GM12878 (cell line): ENCODE measurements at regions not wholly inside any gene's neighbourhood (a gene's known extent, or its start where the extent isn't known, plus 50 kb on each side); places are given as distances from the start of the nearest gene placed in this dataset.

Experiments used
- ATAC-seq: fragments of 200-7000 bp; cut with Tn5 transposase; 3 replicates; pipeline ENCODE4 v1.9.1; 2020; ENCODE audit warnings: mild to moderate bottlenecking, moderate library complexity
- BruUV-seq: library from RNA; stranded (reverse); fragments of 400-500 nt; replicated peaks from 2 replicates; lab custom pipeline; 2021; lab: Mats Ljungman, UMichigan
- CTCF ChIA-PET: fragments of 300-600 bp; sonication (Branson Sonifier 250); formaldehyde crosslinking; extraction: SDS; loops from one replicate; lab custom pipeline; 2021; ENCODE audit warnings: inconsistent platforms; lab: Yijun Ruan, JAX
- POLR2A ChIA-PET: fragments of 350-600 bp; formaldehyde crosslinking; extraction: SDS; loops from one replicate; lab custom pipeline; 2021; ENCODE audit warnings: inconsistent platforms; lab: Charles Lee
- RAD21 ChIA-PET: fragments of 300-600 bp; sonication (Branson Sonifier 250); formaldehyde crosslinking; loops from one replicate; lab custom pipeline; 2023; ENCODE audit warnings: antibody characterized with exemption; ENCODE audit not compliant: unreplicated experiment; lab: Charles Lee
- SMC1A ChIA-PET: fragments of 300-600 bp; sonication (Branson Sonifier 250); formaldehyde crosslinking; loops from one replicate; lab custom pipeline; 2023; ENCODE audit not compliant: unreplicated experiment, uncharacterized antibody; lab: Charles Lee
- DNase-seq: peaks from one replicate; pipeline ENCODE4 v3.0.0-alpha.2; 2011; ENCODE audit warnings: low read depth, low spot score
- FAIRE-seq: peaks from 3 replicates; lab custom pipeline; 2011; peaks lifted over from hg19 to GRCh38; lab: Jason Lieb, UNC
- H2AFZ ChIP-seq: 2 replicates; pipeline ENCODE4 v1.6.0; 2011; ENCODE audit warnings: low read depth, low read length, control low read depth; ENCODE audit not compliant: control insufficient read depth
- H3K27ac ChIP-seq: 2 replicates; pipeline ENCODE4 v1.5.1; 2011; ENCODE audit warnings: control low read depth; ENCODE audit not compliant: control insufficient read depth, insufficient read depth
- H3K27me3 ChIP-seq, 2 experiments: replicated peaks in 1 of 2; 2 replicates each; pipeline versions ENCODE4 v1.6.0 to v1.6.1; 2011; ENCODE audit warnings: low read length in 1 of 2; ENCODE audit not compliant: control insufficient read depth in 2 of 2, insufficient read depth in 2 of 2
- H3K36me3 ChIP-seq, 2 experiments: 2 replicates each; pipeline ENCODE4 v1.5.1; 2011; ENCODE audit warnings: low read length in 1 of 2; ENCODE audit not compliant: control insufficient read depth in 2 of 2, insufficient read depth in 2 of 2
- H3K4me1 ChIP-seq: 2 replicates; pipeline ENCODE4 v1.6.1; 2011; ENCODE audit warnings: mild to moderate bottlenecking, low read length, moderate library complexity, mixed read lengths; ENCODE audit not compliant: control insufficient read depth, insufficient read depth
- H3K4me2 ChIP-seq: 2 replicates; pipeline ENCODE4 v1.6.0; 2011; ENCODE audit warnings: control low read depth; ENCODE audit not compliant: control insufficient read depth, insufficient read depth
- H3K4me3 ChIP-seq: fragments of 200-600 bp; sonication (generic); 2 replicates; pipeline ENCODE4 v1.5.1; 2016
- H3K79me2 ChIP-seq: 2 replicates; pipeline ENCODE4 v1.6.0; 2011; ENCODE audit warnings: low read length; ENCODE audit not compliant: control insufficient read depth, insufficient read depth
- H3K9ac ChIP-seq: 2 replicates; pipeline ENCODE4 v1.8.0; 2011; ENCODE audit warnings: low read length, control low read depth, mixed read lengths; ENCODE audit not compliant: control insufficient read depth, insufficient read depth
- H3K9me3 ChIP-seq: replicated peaks from 3 replicates; pipeline ENCODE4 v1.5.1; 2011; ENCODE audit warnings: mild to moderate bottlenecking, low read length; ENCODE audit not compliant: control insufficient read depth, insufficient read depth
- H4K20me1 ChIP-seq: 2 replicates; pipeline ENCODE4 v1.6.0; 2011; ENCODE audit not compliant: control insufficient read depth, insufficient read depth
- BCL3 ChIP-seq: IDR thresholded peaks from 2 replicates; pipeline ENCODE4 v1.6.1; 2011; ENCODE audit warnings: borderline replicate concordance, low read depth, mild to moderate bottlenecking, moderate library complexity, low read length; ENCODE audit not compliant: insufficient read depth, poor library complexity, severe bottlenecking
- ELK1 ChIP-seq: IDR thresholded peaks from 2 replicates; pipeline ENCODE4 v1.6.1; 2012; ENCODE audit warnings: low read depth, low read length, improper control_type of control experiment
- ETV6 ChIP-seq, 2 experiments: fragments of 450-650 bp in 1 of 2; IDR thresholded peaks in 1 of 2; conservative IDR thresholded peaks in 1 of 2; 2 replicates each; pipeline ENCODE4 v1.6.1; 2014; ENCODE audit warnings: antibody characterized with exemption in 1 of 2, borderline replicate concordance in 1 of 2, low read depth in 1 of 2, mild to moderate bottlenecking in 1 of 2, moderate library complexity in 1 of 2
- FOS ChIP-seq: IDR thresholded peaks from 3 replicates; pipeline ENCODE4 v1.6.1; 2011; ENCODE audit warnings: borderline replicate concordance; ENCODE audit not compliant: insufficient read length; ENCODE audit errors: extremely low read depth
- HSF1 ChIP-seq: fragments of 150-350 bp; IDR thresholded peaks from 2 replicates; pipeline ENCODE4 v1.6.1; 2014; ENCODE audit warnings: mild to moderate bottlenecking, low read depth, low read length
- POU2F2 ChIP-seq: IDR thresholded peaks from 3 replicates; pipeline ENCODE4 v1.6.1; 2011; ENCODE audit warnings: low read depth, mild to moderate bottlenecking, low read length, borderline replicate concordance
- SKIL ChIP-seq: fragments of 450-650 bp; IDR thresholded peaks from 2 replicates; pipeline ENCODE4 v1.6.1; 2017; ENCODE audit warnings: mild to moderate bottlenecking, low read depth, inconsistent platforms; ENCODE audit not compliant: poor library complexity, severe bottlenecking
- SRF ChIP-seq, 2 experiments: IDR thresholded peaks; 2 replicates each; pipeline ENCODE4 v1.6.1; 2011; ENCODE audit warnings: low read depth in 2 of 2, low read length in 2 of 2, mild to moderate bottlenecking in 1 of 2, moderate library complexity in 1 of 2
- WGBS: methylation state at CpG from one replicate; pipeline ENCODE4 v1.1.6; 2016; ENCODE audit warnings: low lambda C conversion rate; ENCODE audit not compliant: insufficient replicate concordance, insufficient coverage; ENCODE audit errors: missing lambda C conversion rate; 5-methylcytosine and 5-hydroxymethylcytosine counted together
- in situ Hi-C: fragments of 300-500 bp; cut with MboI; formaldehyde crosslinking; loops from 9 replicates; pipeline ENCODE4 v1.14.3; 2018; ENCODE audit warnings: mixed read lengths
- intact Hi-C: fragments of 100-400 bp; cut with micrococcal nuclease; formaldehyde crosslinking; loops from one replicate; pipeline ENCODE4 v1.14.2; 2022; ENCODE audit not compliant: unreplicated experiment
- TF ChIP-seq, protein P1 (sequence below): IDR thresholded peaks from 2 replicates; pipeline ENCODE4 v1.6.1; 2011; ENCODE audit warnings: borderline replicate concordance, low read depth, mild to moderate bottlenecking, moderate library complexity, mixed read lengths, low read length; ENCODE audit not compliant: insufficient read depth; ENCODE audit errors: extremely low read length
- TF ChIP-seq, protein P2 (sequence below): IDR thresholded peaks from 2 replicates; pipeline ENCODE4 v1.6.1; 2012; ENCODE audit warnings: low read depth, low read length, improper control_type of control experiment

GRCh38 chr5:38743562-38743961, 102.2 kb upstream of the OSMR start:
- Histone ChIP-seq H2AFZ (no peak overlapping the region), H4K20me1 (no peaks in the 10 kb centered on the region), H3K9me3 (no peaks in the 10 kb centered on the region), H3K4me2 (no peak overlapping the region)
- WGBS = 0% methylated on average over 1 of the region's 1 CpG
- CTCF ChIA-PET = no interaction called here
- SMC1A ChIA-PET = no interaction called here
- FAIRE-seq = no peak
- TF ChIP-seq ELK1 (no peak), BCL3 (no peak), FOS (no peak), POU2F2 (no peak), SKIL (no peak), SRF (IDR thresholded peaks at IDR 0.05; ENCODE audit: low read depth in 2 of 2, low read length in 2 of 2) (no peak), HSF1 (no peak), ETV6 (conservative IDR thresholded peaks at IDR 0.05 in 1 of 2, IDR thresholded peaks at IDR 0.05 in 1 of 2; ENCODE audit: borderline replicate concordance in 1 of 2, low read depth in 1 of 2) (no peak)
- TF ChIP-seq, protein P1, sequence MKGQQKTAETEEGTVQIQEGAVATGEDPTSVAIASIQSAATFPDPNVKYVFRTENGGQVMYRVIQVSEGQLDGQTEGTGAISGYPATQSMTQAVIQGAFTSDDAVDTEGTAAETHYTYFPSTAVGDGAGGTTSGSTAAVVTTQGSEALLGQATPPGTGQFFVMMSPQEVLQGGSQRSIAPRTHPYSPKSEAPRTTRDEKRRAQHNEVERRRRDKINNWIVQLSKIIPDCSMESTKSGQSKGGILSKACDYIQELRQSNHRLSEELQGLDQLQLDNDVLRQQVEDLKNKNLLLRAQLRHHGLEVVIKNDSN = no peak
- TF ChIP-seq, protein P2, sequence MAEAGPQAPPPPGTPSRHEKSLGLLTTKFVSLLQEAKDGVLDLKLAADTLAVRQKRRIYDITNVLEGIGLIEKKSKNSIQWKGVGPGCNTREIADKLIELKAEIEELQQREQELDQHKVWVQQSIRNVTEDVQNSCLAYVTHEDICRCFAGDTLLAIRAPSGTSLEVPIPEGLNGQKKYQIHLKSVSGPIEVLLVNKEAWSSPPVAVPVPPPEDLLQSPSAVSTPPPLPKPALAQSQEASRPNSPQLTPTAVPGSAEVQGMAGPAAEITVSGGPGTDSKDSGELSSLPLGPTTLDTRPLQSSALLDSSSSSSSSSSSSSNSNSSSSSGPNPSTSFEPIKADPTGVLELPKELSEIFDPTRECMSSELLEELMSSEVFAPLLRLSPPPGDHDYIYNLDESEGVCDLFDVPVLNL = no peak
- TF ChIP-seq, all 136 proteins: peak for 0
- no peak for DNase-seq
- POLR2A ChIA-PET = no interaction called here
- H3K36me3 ChIP-seq = no peaks in the 10 kb centered on the region
- H3K79me2 ChIP-seq = no peaks in the 10 kb centered on the region
- RAD21 ChIA-PET = interaction anchor here (1.2 kb wide), 1 partner anchor 302 kb away, joined by 4 read pairs; no protein-coding TSS in a partner anchor
- no peak for ATAC-seq
- peaks cover 0 to under 1% of the 10 kb centered on the region in 2 experiments; a peak in 1 of 4 replicates for H3K27me3 ChIP-seq
- BruUV-seq = no TSS peak
- no peak overlapping the region for H3K27ac ChIP-seq
- intact Hi-C loops = no loop called here
- H3K4me1 ChIP-seq = no peaks in the 10 kb centered on the region
- in situ Hi-C loops = no loop called here
- no peak overlapping the region for H3K9ac ChIP-seq
- H3K4me3 ChIP-seq = no peak overlapping the region
